ENCODE measurements at regions not wholly inside any gene's neighbourhood (a gene's known extent, or its start where the extent isn't known, plus 50 kb on each side); places are given as distances from the start of the nearest gene placed in this dataset.

DNA sequence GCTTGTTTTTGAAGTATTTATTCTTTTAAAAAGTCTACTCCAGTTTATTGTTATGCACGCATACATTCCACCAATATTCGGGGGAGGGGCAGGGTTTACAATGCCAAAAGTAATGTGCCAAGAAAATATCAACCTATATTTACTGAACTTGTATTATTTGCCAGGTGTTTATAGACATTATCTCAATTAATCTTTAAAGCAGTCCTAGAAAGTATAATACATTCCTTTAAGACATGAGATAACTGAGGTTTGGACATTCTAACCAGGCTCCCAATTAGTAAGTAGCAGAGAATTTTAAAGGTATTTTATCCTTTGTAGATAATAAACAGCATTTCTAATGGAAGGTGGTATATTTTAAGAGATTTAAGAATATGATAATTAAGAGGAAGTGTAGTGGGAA lies 124.5 kb upstream of the LRIG3 start:
- FAIRE-seq (no peak), ATAC-seq (no peak), DNase-seq (ENCODE audit: low spot score) (no peak)
- Histone ChIP-seq H3K36me3 (replicated peaks in 1 of 2; ENCODE audit: control insufficient read depth in 1 of 2, insufficient read depth in 2 of 2, low read length in 2 of 2) (no peaks in the 10 kb centered on the region), H3K9me3 (ENCODE audit: low read length) (no peaks in the 10 kb centered on the region), H3K4me2 (ENCODE audit: low read depth, low read length) (no peak overlapping the region), H3K27ac (ENCODE audit: extremely low read length, insufficient read depth, low read length) (no peak overlapping the region), H4K20me1 (ENCODE audit: insufficient read depth, low read length) (no peaks in the 10 kb centered on the region), H3K79me2 (ENCODE audit: insufficient read depth, low read length) (no peaks in the 10 kb centered on the region), H3K4me3 (replicated peaks in 1 of 3; ENCODE audit: insufficient read depth in 1 of 3, low read depth in 2 of 3, low read length in 3 of 3) (no peak overlapping the region), H3K27me3 (ENCODE audit: control insufficient read depth in 1 of 2, insufficient read depth in 2 of 2, low read length in 2 of 2) (no peaks in the 10 kb centered on the region), H3K4me1 (ENCODE audit: insufficient read depth, low read length) (no peaks in the 10 kb centered on the region), H2AFZ (ENCODE audit: low read length) (no peak overlapping the region), H3K9ac (ENCODE audit: insufficient read depth, low read depth, low read length) (no peak overlapping the region)
- ChIA-PET POLR2A (no interaction called here), CTCF (ENCODE audit: low intra/inter-chr PET ratio, low total read pairs) (no interaction called here)
- TF ChIP-seq MAFF (IDR thresholded peaks at IDR 0.05; ENCODE audit: low read depth, low read length) (no peak), ZNF569 (CRISPR knock-in tag; IDR thresholded peaks at IDR 0.05; ENCODE audit: borderline replicate concordance) (no peak), ZNF747 (CRISPR knock-in tag; IDR thresholded peaks at IDR 0.05; ENCODE audit: borderline replicate concordance) (no peak)
- TF ChIP-seq, protein P1, sequence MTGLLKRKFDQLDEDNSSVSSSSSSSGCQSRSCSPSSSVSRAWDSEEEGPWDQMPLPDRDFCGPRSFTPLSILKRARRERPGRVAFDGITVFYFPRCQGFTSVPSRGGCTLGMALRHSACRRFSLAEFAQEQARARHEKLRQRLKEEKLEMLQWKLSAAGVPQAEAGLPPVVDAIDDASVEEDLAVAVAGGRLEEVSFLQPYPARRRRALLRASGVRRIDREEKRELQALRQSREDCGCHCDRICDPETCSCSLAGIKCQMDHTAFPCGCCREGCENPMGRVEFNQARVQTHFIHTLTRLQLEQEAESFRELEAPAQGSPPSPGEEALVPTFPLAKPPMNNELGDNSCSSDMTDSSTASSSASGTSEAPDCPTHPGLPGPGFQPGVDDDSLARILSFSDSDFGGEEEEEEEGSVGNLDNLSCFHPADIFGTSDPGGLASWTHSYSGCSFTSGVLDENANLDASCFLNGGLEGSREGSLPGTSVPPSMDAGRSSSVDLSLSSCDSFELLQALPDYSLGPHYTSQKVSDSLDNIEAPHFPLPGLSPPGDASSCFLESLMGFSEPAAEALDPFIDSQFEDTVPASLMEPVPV (CRISPR knock-in tag; IDR thresholded peaks at IDR 0.05), result no peak
- WGBS (ENCODE audit: low lambda C conversion rate), result 23% methylated on average over 2 of the region's 2 CpGs
- in situ Hi-C loops (cut with HindIII; ENCODE audit: extremely low pct_ligation_motif_present, low pct_unique_long_range_greater_than_20kb) (no loop called here), intact Hi-C loops (cut with micrococcal nuclease; ENCODE audit: unreplicated experiment) (no loop called here)
- BruUV-seq (replicated peaks), result no TSS peak

DNA sequence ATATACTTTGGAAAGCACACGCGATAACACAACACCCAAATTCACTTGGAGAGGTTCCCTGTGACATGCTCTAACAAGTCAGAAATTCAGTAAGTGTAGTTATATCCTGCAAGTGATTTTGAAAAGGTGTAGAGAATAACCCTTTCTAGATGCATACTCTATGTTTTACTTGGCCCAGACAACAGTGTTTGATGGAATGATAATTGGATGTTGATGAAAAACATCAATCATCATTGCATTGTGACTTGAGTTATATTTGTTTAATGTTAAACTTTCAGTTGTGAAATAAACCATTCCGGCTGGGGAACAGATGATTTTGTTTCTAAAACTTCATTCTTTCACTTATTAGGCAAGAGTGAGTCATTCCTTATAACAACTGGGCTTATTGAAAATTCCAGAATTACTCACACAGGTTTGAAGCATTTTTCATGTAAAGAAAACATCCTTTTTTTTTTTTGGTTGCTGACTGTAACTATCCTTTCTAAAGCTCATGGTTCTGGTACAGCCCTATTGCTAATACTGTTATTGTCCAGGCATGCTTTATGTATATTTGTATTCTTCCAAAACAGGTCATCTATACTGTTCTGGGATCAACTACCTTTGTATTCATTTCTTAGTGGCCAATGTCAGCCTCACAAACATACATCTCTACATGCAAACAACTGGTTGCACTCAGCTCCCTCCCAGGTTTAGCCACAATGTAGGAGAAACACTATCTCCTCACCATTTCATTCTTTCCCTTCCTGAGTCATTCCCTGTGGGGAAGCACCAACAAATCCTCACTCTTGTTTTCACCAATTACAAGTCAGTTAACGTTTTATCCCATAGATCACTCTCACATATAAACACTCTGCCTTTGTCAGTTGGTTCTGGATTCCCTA lies 121.2 kb upstream of the LRIG3 start:
- H4K20me1 ChIP-seq (ENCODE audit: insufficient read depth, low read length), result no peaks in the 10 kb centered on the region
- no peak overlapping the region for H3K9ac ChIP-seq (ENCODE audit: insufficient read depth, low read depth, low read length)
- H3K4me3 ChIP-seq (replicated peaks in 1 of 3; ENCODE audit: insufficient read depth in 1 of 3, low read depth in 2 of 3, low read length in 3 of 3), result no peak overlapping the region
- no peaks in the 10 kb centered on the region for H3K9me3 ChIP-seq (ENCODE audit: low read length)
- ChIA-PET CTCF (ENCODE audit: low intra/inter-chr PET ratio, low total read pairs) (no interaction called here), POLR2A (no interaction called here)
- 7% methylated on average over 4 of the region's 4 CpGs for WGBS (ENCODE audit: low lambda C conversion rate)
- H3K4me2 ChIP-seq (ENCODE audit: low read depth, low read length), result no peak overlapping the region
- DNase-seq (ENCODE audit: low spot score) (no peak), FAIRE-seq (no peak), ATAC-seq (no peak)
- in situ Hi-C loops (cut with HindIII; ENCODE audit: extremely low pct_ligation_motif_present, low pct_unique_long_range_greater_than_20kb), result no loop called here
- H2AFZ ChIP-seq (ENCODE audit: low read length), result no peak overlapping the region
- no peak overlapping the region for H3K27ac ChIP-seq (ENCODE audit: extremely low read length, insufficient read depth, low read length)
- BruUV-seq (replicated peaks), result no TSS peak
- TF ChIP-seq STAT5B (CRISPR knock-in tag; IDR thresholded peaks at IDR 0.05) (no peak), PLRG1 (conservative IDR thresholded peaks at IDR 0.05) (no peak), ATM (IDR thresholded peaks at IDR 0.05; ENCODE audit: borderline replicate concordance) (no peak)
- no peaks in the 10 kb centered on the region for H3K27me3 ChIP-seq (ENCODE audit: control insufficient read depth in 1 of 2, insufficient read depth in 2 of 2, low read length in 2 of 2)
- intact Hi-C loops (cut with micrococcal nuclease; ENCODE audit: unreplicated experiment), result no loop called here
- no peaks in the 10 kb centered on the region for H3K4me1 ChIP-seq (ENCODE audit: insufficient read depth, low read length)
- no peaks in the 10 kb centered on the region for H3K79me2 ChIP-seq (ENCODE audit: insufficient read depth, low read length)
- no peaks in the 10 kb centered on the region for H3K36me3 ChIP-seq (replicated peaks in 1 of 2; ENCODE audit: control insufficient read depth in 1 of 2, insufficient read depth in 2 of 2, low read length in 2 of 2)

All from HepG2 (cell line).